GM21576 (cell line): ENCODE measurements at regions not wholly inside any gene's neighbourhood (a gene's known extent, or its start where the extent isn't known, plus 50 kb on each side); places are given as distances from the start of the nearest gene placed in this dataset.

Experiments
- ATAC-seq: cut with Tn5 transposase; IDR thresholded peaks from one replicate; pipeline ENCODE4 v1.9.1; 2021; ENCODE audit warnings: mild to moderate bottlenecking, moderate library complexity; ENCODE audit not compliant: unreplicated experiment

DNA sequence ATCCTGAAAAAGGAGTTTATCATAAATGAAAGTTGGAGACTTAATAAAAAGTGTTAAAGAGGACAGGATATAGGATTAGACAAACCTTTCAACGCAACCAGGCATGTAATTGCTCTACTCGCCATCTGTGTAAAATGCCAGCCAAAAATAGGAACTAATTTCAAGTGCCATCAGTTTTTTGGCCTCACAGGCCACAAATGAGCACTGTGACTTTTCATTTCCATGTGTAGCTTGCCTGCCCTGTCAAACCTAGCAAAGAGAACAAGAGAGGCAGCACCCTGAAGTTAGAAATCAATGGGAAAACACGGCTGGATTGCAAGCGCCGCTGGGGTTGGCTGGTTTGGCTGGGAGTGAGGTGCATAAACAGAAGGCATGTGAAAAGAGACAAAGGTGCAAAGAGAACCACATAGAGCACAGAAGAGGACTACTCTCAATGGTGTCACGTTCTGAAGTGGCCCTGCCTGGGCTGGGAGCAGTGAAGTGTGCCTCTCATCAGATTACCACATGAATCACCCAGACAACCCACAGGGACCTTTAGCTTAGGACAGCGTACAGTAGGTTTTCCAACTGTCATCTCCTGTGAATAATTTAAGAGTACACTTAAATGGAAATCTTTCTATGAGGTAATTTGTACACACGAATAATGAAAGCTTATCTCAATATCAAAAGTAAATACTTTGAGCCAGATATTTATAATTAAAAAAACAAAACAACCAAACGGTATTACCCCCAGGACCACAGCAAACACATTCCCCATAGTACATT lies 78.0 kb upstream of the NHSL1 start:
- ATAC-seq = no peak

DNA sequence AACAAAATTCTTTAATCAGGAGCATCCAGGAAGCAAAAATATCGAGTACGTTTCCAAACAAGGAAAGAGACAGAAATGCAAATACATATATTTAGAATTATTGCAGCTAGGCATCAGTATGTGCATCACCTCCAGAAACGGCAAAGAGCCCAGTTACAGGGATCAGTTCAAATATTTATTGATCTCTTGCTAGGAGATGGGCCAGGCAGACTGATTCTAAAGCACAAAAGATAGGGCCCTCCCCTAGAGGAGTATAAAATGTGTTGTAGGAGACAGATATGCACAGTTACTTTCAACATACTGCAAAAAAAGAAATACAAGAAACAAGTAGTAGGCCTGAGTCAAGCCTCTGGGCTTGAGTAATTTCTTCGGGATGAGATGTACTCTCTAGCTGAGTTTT lies 80.7 kb upstream of the NHSL1 start:
- no peak for ATAC-seq

DNA sequence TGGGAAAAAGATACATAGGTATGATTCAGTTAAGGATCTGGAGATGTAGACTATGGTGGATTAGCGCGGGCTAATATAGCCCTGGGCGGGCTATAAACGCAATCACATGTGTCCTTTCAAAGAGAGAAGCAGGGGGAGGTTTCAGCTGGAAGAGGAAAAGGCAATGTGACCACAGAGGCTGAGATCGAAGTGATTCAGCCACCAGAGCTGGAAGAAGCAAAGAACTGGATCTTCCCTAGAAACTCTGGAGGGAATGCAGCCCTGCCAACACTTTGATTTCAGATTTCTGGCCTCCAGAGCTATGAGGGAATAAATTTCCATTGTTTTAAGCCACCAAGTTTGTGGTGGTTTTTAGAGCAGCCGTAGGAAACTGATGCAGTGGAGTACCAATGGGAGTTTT lies 81.5 kb upstream of the NHSL1 start:
- no peak for ATAC-seq

GRCh38 chr6:138582573-138582972 lies 83.3 kb upstream of the NHSL1 start:
- no peak for ATAC-seq

DNA sequence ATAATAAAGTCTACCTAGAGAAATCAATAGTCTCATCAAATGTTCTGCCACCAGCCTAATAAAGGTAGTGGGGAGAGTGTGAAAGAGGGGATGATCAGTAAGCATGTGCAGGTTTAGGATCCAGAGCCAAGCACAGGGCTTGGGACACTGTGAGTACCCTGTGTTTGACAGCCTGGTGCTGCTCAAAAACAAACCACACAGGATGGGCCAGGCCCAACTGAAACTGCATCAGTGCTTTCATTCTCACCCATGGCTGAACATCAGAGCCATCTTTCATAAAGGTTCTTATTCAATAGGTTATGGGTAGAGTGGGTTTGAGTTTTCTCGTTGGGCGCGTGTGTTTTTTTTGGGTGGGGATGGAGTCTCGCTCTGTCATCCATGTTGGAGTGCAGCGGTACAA lies 87.3 kb upstream of the NHSL1 start:
- no peak for ATAC-seq

- ATAC-seq = peak; percentile 38
Measured at GRCh38 chr6:138588805-138589434, 89.6 kb upstream of the NHSL1 start.

DNA sequence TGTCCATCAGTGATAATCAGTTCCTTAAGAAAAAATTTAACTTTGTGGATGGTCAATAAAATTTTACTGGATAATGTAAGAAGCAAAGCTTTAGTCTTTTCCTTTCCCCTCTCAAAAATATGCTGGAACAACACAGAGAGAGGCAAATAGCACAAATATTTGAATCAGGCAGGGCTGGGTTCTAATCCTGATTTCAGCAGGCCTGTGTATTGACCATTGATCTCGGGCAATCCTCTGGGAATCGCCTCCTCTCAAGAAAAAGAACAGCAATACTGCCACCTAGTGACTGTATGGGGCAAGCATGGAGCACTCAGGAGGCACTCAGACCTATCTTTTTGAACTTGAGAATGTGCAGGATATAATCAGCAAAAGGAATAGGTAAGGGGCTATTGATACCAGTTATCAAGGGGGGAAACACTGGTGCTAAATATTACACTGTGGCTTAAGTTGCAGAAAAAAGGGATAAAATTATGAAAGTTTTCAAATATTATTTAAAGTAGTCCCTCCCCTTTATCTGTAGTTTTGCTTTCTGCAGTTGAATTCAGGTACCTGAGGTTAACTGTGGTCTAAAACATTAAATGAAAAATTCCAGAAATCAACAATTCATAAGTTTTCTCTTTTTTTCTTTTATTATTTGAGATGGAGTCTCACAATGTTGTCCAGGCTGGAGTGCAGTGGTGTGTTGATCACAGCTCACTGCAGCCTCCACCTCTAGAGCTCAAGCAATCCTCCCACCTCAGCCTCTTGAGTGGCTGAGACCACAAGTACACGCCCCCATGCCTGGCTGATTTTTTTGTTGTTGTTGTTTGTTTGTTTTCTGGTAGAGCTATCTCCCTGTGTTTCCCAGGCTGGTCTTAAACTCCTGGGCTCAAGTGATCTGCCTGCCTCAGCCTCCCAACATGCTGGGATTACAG lies 91.8 kb upstream of the NHSL1 start:
- no peak for ATAC-seq

DNA sequence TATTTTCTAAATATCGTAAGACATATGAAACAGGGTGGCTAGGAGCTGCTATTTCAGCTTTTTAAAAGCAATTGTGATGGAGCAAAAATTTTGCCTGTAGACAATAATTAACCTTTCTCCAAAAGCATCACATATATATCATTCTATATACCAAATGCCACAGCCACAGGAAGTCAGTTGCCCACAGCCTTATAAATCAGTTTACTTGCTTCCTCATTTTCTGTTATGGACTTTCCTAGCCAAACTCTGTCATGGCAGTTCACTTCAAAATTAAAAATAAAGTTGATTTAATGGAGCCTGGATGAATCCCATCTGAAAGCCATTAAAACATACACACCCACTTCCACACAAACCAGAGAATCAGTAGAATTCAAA lies 93.4 kb upstream of the NHSL1 start:
- peak; percentile 69 for ATAC-seq

DNA sequence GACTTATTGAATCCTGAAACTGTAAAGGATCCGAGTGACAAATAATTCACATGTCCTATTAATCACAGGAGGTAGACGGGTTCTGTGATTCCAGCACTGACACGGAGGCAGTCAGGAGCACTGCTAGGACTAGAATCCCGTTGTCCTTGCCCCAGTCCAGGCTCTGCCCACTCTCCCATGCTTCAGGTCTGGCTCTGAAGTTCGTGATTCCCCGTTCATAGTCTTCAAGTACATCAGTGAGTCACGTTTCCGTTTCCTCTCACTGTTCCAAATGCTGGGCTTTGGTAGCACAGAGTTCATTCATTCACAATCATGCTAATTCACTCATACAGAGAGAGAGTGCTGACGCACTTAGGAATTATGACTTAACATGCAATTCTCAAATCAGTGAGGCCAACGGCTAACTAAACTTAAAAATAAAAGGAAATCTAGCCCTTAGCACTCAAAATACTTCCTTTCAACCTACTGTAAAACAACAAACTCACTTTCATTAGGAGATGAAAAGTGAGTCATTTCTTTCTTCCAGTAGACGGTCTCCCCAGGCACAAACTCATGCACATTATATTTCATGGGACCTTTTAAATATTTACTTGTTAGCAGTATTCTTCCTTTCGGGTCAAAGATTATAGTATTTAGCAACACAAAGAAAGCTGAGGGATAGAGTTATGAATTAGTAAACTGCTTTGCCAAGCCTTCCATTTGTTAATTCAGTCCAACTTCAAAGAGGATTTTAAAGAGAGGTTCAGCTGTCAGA lies 94.0 kb upstream of the NHSL1 start:
- ATAC-seq = peak; percentile 68

DNA sequence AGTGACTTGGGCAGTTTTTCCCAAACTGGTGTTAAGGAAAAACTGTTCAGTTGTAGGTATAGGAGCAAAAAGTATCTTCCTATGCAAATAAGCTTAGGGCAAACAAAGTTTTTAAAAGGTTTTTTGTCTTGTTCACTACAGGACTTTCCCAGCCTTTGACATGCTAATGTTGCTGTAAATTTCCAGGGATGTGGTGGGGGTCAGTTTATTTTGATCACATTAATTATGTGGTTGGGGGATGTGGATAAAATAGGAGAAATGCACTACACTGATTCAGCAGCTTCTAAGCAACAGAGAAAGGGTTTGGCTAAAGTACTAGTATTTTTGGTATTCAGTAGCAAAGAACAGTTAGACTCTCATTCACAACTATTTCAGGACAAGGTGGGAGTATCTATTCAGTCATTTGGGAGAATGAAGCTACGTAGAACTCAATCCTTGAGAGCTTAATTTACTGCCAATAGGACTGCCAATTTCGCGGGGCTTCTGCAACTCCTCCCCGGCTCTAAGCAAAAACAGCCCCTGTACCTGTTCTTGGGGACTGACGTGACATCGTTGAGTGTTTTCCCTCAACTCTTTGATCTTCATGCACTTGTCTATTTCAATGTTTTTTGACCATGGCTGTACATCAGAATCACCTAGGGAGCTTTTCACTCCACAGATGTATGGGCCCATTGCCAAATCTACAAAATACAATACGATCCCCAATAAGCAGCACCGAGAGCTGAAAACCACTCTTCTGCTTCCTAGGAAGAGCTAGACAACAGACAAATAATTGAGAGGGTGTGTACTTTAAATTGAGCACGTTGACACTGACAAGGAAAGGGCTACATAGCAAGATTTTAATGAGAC lies 94.8 kb upstream of the NHSL1 start:
- no peak for ATAC-seq

GRCh38 chr6:138594758-138595140 lies 95.5 kb upstream of the NHSL1 start:
- no peak for ATAC-seq

GRCh38 chr6:138596126-138596525 lies 96.8 kb upstream of the NHSL1 start:
- no peak for ATAC-seq

DNA sequence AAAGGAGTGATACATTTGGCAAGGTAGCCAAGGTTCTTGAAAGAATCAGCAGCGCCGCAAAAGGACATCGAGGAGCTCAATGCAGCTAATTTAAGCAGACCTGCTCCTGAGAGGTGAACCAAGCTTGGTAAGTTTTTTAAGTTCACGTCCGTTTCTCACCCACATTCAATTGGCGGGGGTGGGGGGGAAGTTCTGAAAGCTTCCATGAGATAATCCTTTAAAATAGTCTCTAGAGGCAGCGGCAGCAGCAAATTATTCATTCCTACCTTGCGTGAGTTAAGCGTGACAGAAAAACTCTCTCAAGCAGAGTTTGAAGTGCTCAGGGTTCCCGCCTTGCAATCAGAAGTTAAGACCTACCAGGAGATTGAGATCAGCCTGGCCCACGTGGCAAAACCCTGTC lies 97.3 kb upstream of the NHSL1 start:
- ATAC-seq = no peak

DNA sequence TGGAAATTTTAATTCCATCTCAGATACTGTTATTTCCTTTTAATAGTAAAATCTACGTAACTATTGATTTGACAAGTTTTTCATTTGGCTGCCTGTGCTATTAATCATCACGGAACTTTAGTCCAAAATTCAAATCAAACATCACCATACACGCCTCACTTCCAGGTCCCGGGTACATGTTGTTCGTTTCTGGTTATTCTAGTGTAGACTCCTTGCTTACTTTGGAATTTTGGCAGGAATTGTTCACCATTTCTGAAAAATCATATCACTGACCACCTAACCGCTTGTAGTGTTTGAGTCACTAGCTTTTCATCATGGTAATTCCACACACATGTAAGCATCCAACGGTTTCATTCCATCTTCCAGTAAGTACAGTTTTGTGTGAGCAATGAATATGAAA lies 98.0 kb upstream of the NHSL1 start:
- no peak for ATAC-seq

DNA sequence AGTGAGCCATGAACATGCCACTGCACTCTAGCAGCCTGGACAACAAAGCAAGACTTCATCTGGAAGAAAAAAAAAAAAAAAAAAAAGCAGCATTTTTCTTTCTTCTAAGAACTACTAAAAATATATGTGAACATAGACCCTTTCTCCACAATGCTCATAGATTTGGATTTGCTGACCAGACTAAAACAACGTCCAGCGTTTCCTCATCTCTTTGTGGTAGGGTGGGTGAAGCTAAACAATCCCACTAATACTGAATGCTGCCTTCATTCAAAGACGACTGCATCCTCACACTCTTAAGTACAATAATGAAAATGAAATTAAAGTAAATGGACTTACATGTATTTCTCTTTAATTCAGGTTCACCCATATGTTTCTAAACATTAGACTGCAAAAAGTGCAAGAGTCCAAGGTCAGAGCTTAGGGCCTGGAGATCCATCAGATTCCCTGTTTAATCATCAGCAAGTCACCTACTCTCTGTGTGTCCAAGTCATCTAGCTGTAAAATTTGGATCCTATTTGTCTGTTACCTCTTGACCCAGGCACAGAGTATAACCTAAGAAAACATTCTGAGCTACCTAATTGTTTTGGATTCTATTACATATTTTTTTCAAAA lies 99.4 kb upstream of the NHSL1 start:
- ATAC-seq = no peak

DNA sequence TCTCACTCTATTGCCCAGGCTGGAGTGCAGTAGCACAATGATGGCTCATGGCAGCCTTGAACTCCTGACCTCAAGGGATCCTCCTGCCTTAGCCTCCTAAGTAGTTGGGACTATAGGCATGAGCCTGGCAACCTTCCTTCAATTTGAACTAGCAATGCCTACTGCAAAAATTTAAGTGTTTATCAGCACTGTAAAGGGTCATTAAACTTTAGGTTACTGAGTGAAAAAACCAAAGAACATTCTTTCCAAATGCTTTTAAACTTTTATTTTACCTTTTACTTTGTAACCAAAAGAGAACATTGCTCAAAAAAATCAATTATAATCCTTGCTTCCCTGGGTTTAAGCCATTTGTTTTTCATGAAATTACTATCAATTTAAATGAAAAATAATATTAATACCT lies 101.0 kb upstream of the NHSL1 start:
- no peak for ATAC-seq

- no peak for ATAC-seq
Measured at GRCh38 chr6:138600726-138601125, 101.4 kb upstream of the NHSL1 start.

- no peak for ATAC-seq
Measured at GRCh38 chr6:138601128-138601527, 101.8 kb upstream of the NHSL1 start.

GRCh38 chr6:138605958-138606357 lies 106.7 kb upstream of the NHSL1 start:
- ATAC-seq = no peak
